NCI-H774 (cell line): ENCODE measurements at regions not wholly inside any gene's neighbourhood (a gene's known extent, or its start where the extent isn't known, plus 50 kb on each side); places are given as distances from the start of the nearest gene placed in this dataset.
A peak's percentile ranks its signal among the peaks of the same experiment; 100 is the strongest.
"Not testable (repeated sequence)": the region's sequence is repeated elsewhere in the genome, so short reads cannot be mapped to it uniquely, and the experiment has no call there.

Source experiments
- DNase-seq: peaks from one replicate; lab custom pipeline; 2025; lab: John Stamatoyannopoulos, UW

- DNase-seq, result no peak
Measured at GRCh38 chr11:49316180-49316579, 107.8 kb upstream of the FOLH1 start.

- DNase-seq, result no peak
Measured at GRCh38 chr11:49303080-49303479, 94.7 kb upstream of the FOLH1 start.

- DNase-seq, result no peak
Measured at GRCh38 chr11:49302360-49302759, 94.0 kb upstream of the FOLH1 start.

GRCh38 chr11:49298017-49298416, 89.6 kb upstream of the FOLH1 start:
- not testable (repeated sequence) for DNase-seq

- DNase-seq, result not testable (repeated sequence)
Measured at GRCh38 chr11:49283911-49284310, 75.5 kb upstream of the FOLH1 start.

- peak; percentile 8 for DNase-seq
Measured at GRCh38 chr11:49283282-49283681, 74.9 kb upstream of the FOLH1 start.

- not testable (repeated sequence) for DNase-seq
Measured at GRCh38 chr11:49282125-49282524, 73.7 kb upstream of the FOLH1 start.

- not testable (repeated sequence) for DNase-seq
Measured at GRCh38 chr11:49277951-49278350, 69.5 kb upstream of the FOLH1 start.
